HG03108 (cell line): ENCODE measurements at regions not wholly inside any gene's neighbourhood (a gene's known extent, or its start where the extent isn't known, plus 50 kb on each side); places are given as distances from the start of the nearest gene placed in this dataset.

Source experiments
- ATAC-seq: cut with Tn5 transposase; IDR thresholded peaks from one replicate; pipeline ENCODE4 v1.9.1; 2021; ENCODE audit warnings: moderate library complexity; ENCODE audit not compliant: unreplicated experiment

- ATAC-seq, result no peak
Observed at GRCh38 chr11:116563028-116563711, 209.6 kb downstream of the BUD13 start.

- ATAC-seq, result no peak
Observed at GRCh38 chr11:116560589-116560988, 212.2 kb downstream of the BUD13 start.

GRCh38 chr11:116558504-116559211 lies 214.1 kb downstream of the BUD13 start:
- ATAC-seq, result no peak

GRCh38 chr11:116557282-116557681 lies 215.5 kb downstream of the BUD13 start:
- no peak for ATAC-seq

GRCh38 chr11:116556483-116556882 lies 216.3 kb downstream of the BUD13 start:
- ATAC-seq, result no peak

GRCh38 chr11:116553482-116553881 lies 219.3 kb downstream of the BUD13 start:
- no peak for ATAC-seq

- ATAC-seq, result no peak
Observed at GRCh38 chr11:116551576-116551975, 221.2 kb downstream of the BUD13 start.

- ATAC-seq, result no peak
Observed at GRCh38 chr11:116548256-116548655, 224.5 kb downstream of the BUD13 start.

- ATAC-seq, result no peak
Observed at GRCh38 chr11:116547571-116547970, 225.2 kb downstream of the BUD13 start.

- ATAC-seq, result no peak
Observed at GRCh38 chr11:116545912-116546311, 226.9 kb downstream of the BUD13 start.

- no peak for ATAC-seq
Observed at GRCh38 chr11:116544721-116545120, 228.1 kb downstream of the BUD13 start.

GRCh38 chr11:116543911-116544475 lies 228.8 kb downstream of the BUD13 start:
- no peak for ATAC-seq

GRCh38 chr11:116543099-116543498 lies 229.7 kb downstream of the BUD13 start:
- no peak for ATAC-seq

- ATAC-seq, result no peak
Observed at GRCh38 chr11:116542406-116542805, 230.4 kb downstream of the BUD13 start.

GRCh38 chr11:116541460-116541859 lies 231.3 kb downstream of the BUD13 start:
- no peak for ATAC-seq

GRCh38 chr11:116540645-116541304 lies 232.0 kb downstream of the BUD13 start:
- no peak for ATAC-seq

- no peak for ATAC-seq
Observed at GRCh38 chr11:116539836-116540418, 232.9 kb downstream of the BUD13 start.

- ATAC-seq, result no peak
Observed at GRCh38 chr11:116539211-116539610, 233.6 kb downstream of the BUD13 start.

- ATAC-seq, result no peak
Observed at GRCh38 chr11:116538677-116539076, 234.1 kb downstream of the BUD13 start.

- no peak for ATAC-seq
Observed at GRCh38 chr11:116537709-116538108, 235.1 kb downstream of the BUD13 start.

- ATAC-seq, result no peak
Observed at GRCh38 chr11:116537121-116537520, 235.7 kb downstream of the BUD13 start.
